ENCODE measurements at regions not wholly inside any gene's neighbourhood (a gene's known extent, or its start where the extent isn't known, plus 50 kb on each side); places are given as distances from the start of the nearest gene placed in this dataset.

DNA sequence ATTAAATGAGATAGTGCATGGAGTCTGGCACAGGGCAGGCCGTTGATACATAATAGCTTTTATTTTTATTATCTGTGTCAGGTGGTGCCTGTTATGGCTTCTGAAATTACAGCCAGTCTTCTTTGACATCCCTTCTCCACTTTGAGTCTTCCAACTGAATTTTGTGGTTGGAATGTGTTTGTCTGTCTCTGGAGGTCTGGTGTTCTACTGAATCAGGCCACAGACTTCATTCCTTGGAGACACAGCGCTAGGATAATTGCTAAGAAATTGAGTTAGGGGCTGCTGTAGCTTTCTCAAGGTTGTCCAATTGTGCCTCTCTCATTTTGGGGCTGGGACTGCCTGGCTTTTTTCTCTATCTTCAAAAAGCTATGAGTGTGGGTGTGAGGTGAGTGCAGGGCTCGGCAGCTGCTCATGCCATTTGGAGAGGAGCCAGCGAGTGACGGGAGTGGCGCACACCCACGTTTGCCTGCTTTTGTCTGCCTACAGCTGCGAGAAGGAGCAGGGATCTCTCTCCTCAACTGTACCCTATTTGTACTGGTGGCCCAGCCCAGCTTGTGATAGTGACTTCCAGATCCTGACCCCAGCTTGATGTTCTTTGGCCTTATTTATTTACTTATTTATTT lies 49.8 kb upstream of the SYN2 start:
- TF ChIP-seq, protein P1, sequence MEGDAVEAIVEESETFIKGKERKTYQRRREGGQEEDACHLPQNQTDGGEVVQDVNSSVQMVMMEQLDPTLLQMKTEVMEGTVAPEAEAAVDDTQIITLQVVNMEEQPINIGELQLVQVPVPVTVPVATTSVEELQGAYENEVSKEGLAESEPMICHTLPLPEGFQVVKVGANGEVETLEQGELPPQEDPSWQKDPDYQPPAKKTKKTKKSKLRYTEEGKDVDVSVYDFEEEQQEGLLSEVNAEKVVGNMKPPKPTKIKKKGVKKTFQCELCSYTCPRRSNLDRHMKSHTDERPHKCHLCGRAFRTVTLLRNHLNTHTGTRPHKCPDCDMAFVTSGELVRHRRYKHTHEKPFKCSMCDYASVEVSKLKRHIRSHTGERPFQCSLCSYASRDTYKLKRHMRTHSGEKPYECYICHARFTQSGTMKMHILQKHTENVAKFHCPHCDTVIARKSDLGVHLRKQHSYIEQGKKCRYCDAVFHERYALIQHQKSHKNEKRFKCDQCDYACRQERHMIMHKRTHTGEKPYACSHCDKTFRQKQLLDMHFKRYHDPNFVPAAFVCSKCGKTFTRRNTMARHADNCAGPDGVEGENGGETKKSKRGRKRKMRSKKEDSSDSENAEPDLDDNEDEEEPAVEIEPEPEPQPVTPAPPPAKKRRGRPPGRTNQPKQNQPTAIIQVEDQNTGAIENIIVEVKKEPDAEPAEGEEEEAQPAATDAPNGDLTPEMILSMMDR (IDR thresholded peaks at IDR 0.05) = no peak
- TF ChIP-seq POLR2A (IDR thresholded peaks at IDR 0.05) = no peak
